PC-9 (cell line): ENCODE measurements at regions not wholly inside any gene's neighbourhood (a gene's known extent, or its start where the extent isn't known, plus 50 kb on each side); places are given as distances from the start of the nearest gene placed in this dataset.

Source experiments
- BruUV-seq: library from RNA; stranded (reverse); fragments of 400-500 nt; replicated peaks from 2 replicates; lab custom pipeline; 2021; lab: Mats Ljungman, UMichigan
- CTCF ChIA-PET: fragments of 300-600 bp; sonication (Branson Sonifier 250); formaldehyde crosslinking; loops from one replicate; lab custom pipeline; 2022; ENCODE audit warnings: antibody characterized with exemption; lab: Charles Lee
- POLR2A ChIA-PET: fragments of 300-600 bp; sonication (Branson Sonifier 250); formaldehyde crosslinking; loops from one replicate; lab custom pipeline; 2022; ENCODE audit warnings: antibody characterized with exemption; ENCODE audit not compliant: unreplicated experiment; lab: Charles Lee
- DNase-seq, 2 experiments: peaks; one replicate each; pipeline versions ENCODE4 v3.0.0 to v3.0.0-alpha.2; 2015 to 2022; ENCODE audit warnings: mixed read lengths in 1 of 2
- H2AFZ ChIP-seq: fragments of 200-600 bp; sonication (generic); 2 replicates; pipeline ENCODE4 v1.8.1; 2017; ENCODE audit warnings: antibody characterized with exemption
- H3F3A ChIP-seq: fragments of 200-600 bp; sonication (generic); 2 replicates; pipeline ENCODE4 v1.8.1; 2017; ENCODE audit warnings: antibody characterized with exemption, mild to moderate bottlenecking, low read depth; ENCODE audit not compliant: insufficient read depth
- H3K27ac ChIP-seq: fragments of 200-600 bp; sonication (generic); 2 replicates; pipeline ENCODE4 v1.6.1; 2016; ENCODE audit warnings: mixed run types
- H3K27me3 ChIP-seq: fragments of 200-600 bp; sonication (generic); 2 replicates; pipeline ENCODE4 v1.6.1; 2016; ENCODE audit warnings: low read depth, mixed run types; ENCODE audit not compliant: insufficient read depth
- H3K36me3 ChIP-seq: fragments of 200-600 bp; sonication (generic); 2 replicates; pipeline ENCODE4 v1.6.1; 2016; ENCODE audit warnings: low read depth, mixed run types
- H3K4me1 ChIP-seq: fragments of 200-600 bp; sonication (generic); replicated peaks from 2 replicates; pipeline ENCODE4 v1.6.1; 2016; ENCODE audit warnings: mixed run types; ENCODE audit not compliant: insufficient read depth
- H3K4me2 ChIP-seq: fragments of 200-600 bp; sonication (generic); 2 replicates; pipeline ENCODE4 v1.6.1; 2017; ENCODE audit warnings: mixed run types
- H3K4me3 ChIP-seq: fragments of 200-600 bp; sonication (generic); 2 replicates; pipeline ENCODE4 v1.6.1; 2016; ENCODE audit warnings: mixed run types
- H3K79me2 ChIP-seq: fragments of 200-600 bp; sonication (generic); 2 replicates; pipeline ENCODE4 v1.6.1; 2017; ENCODE audit warnings: low read depth, mixed run types
- H3K9me2 ChIP-seq: fragments of 200-600 bp; sonication (generic); 2 replicates; pipeline ENCODE4 v1.8.1; 2017; ENCODE audit warnings: mild to moderate bottlenecking; ENCODE audit not compliant: insufficient read depth
- H3K9me3 ChIP-seq: fragments of 200-600 bp; sonication (generic); 2 replicates; pipeline ENCODE4 v1.8.1; 2016; ENCODE audit warnings: low read depth; ENCODE audit not compliant: insufficient read depth
- H4K20me1 ChIP-seq: fragments of 200-600 bp; sonication (generic); 2 replicates; pipeline ENCODE4 v1.8.1; 2017; ENCODE audit not compliant: insufficient read depth
- EZH2 ChIP-seq: fragments of 200-600 bp; sonication (generic); IDR thresholded peaks from 2 replicates; pipeline ENCODE4 v1.8.0; 2017; ENCODE audit warnings: antibody characterized with exemption, low read depth
- intact Hi-C: fragments of 100-400 bp; cut with micrococcal nuclease; formaldehyde crosslinking; loops from one replicate; pipeline ENCODE4 v1.10.0; 2022; ENCODE audit not compliant: unreplicated experiment
- TF ChIP-seq, protein P1 (sequence below): fragments of 200-600 bp; sonication (generic); conservative IDR thresholded peaks from 2 replicates; pipeline ENCODE4 v1.6.1; 2017; ENCODE audit warnings: mixed run types, antibody characterized with exemption, mild to moderate bottlenecking, moderate library complexity

DNA sequence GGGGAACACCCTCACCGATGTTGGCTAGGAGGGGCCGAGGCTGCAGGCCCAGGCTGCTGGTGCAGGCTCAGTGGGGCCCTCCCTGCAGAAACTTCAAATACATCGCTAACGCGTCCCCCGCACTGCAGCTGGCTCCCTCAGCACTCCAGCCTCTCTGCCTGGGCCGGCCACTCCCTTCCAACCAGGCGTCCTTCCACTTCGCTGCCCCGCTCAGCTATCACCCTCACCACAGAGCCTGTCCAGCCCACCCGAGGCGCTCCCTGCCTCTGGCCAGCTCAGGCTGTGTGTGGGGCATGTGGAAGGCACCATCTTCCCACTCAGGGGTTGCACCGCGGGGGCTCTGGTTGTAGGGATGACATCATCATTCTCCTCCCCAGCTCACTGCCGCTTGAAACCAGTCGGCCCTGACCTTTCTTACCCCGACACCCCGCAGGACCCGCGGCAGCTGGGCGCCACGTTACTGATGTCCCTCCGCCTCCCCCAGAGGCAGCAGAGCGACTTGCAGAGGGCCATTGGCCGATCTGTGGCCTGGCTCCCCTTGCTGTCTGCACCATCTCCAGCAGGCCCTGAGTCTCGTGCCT lies 199.9 kb upstream of the RTL1 start:
- no peaks in the 10 kb centered on the region for H3K27me3 ChIP-seq
- H3K27ac ChIP-seq: no peak overlapping the region
- H3K4me3 ChIP-seq: no peak overlapping the region
- no peaks in the 10 kb centered on the region for H3K9me2 ChIP-seq
- no peaks in the 10 kb centered on the region for H3F3A ChIP-seq
- intact Hi-C loops: no loop called here
- no peaks in the 10 kb centered on the region; the same call in 1 of the 2 replicates for H3K9me3 ChIP-seq
- DNase-seq: no peak
- H3K4me1 ChIP-seq: 0 out of 2 replicates have a peak, but pooled peaks cover 4% of the 10 kb centered on the region
- ChIA-PET CTCF (no interaction called here), POLR2A (no interaction called here)
- no peaks in the 10 kb centered on the region for H4K20me1 ChIP-seq
- no peaks in the 10 kb centered on the region for H3K36me3 ChIP-seq
- no peak for TF ChIP-seq EZH2
- TF ChIP-seq, protein P1, sequence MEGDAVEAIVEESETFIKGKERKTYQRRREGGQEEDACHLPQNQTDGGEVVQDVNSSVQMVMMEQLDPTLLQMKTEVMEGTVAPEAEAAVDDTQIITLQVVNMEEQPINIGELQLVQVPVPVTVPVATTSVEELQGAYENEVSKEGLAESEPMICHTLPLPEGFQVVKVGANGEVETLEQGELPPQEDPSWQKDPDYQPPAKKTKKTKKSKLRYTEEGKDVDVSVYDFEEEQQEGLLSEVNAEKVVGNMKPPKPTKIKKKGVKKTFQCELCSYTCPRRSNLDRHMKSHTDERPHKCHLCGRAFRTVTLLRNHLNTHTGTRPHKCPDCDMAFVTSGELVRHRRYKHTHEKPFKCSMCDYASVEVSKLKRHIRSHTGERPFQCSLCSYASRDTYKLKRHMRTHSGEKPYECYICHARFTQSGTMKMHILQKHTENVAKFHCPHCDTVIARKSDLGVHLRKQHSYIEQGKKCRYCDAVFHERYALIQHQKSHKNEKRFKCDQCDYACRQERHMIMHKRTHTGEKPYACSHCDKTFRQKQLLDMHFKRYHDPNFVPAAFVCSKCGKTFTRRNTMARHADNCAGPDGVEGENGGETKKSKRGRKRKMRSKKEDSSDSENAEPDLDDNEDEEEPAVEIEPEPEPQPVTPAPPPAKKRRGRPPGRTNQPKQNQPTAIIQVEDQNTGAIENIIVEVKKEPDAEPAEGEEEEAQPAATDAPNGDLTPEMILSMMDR: no peak
- H2AFZ ChIP-seq: no peak overlapping the region
- BruUV-seq: no TSS peak
- no peak overlapping the region for H3K4me2 ChIP-seq
- no peaks in the 10 kb centered on the region for H3K79me2 ChIP-seq

GRCh38 chr14:101104485-101104884 lies 201.0 kb upstream of the RTL1 start:
- Histone ChIP-seq H3K4me1 (0 out of 2 replicates have a peak, but pooled peaks cover 4% of the 10 kb centered on the region), H3K79me2 (no peaks in the 10 kb centered on the region), H3K9me2 (no peaks in the 10 kb centered on the region), H3K27ac (no peak overlapping the region), H3K36me3 (no peaks in the 10 kb centered on the region), H3K4me2 (no peak overlapping the region), H4K20me1 (no peaks in the 10 kb centered on the region), H3K9me3 (no peaks in the 10 kb centered on the region), H3F3A (no peaks in the 10 kb centered on the region), H3K4me3 (no peak overlapping the region), H2AFZ (no peak overlapping the region), H3K27me3 (no peaks in the 10 kb centered on the region)
- TF ChIP-seq, protein P1: no peak
- TF ChIP-seq EZH2: no peak
- DNase-seq: no peak
- intact Hi-C loops: no loop called here
- CTCF ChIA-PET: no interaction called here
- POLR2A ChIA-PET: no interaction called here
- no TSS peak for BruUV-seq

DNA sequence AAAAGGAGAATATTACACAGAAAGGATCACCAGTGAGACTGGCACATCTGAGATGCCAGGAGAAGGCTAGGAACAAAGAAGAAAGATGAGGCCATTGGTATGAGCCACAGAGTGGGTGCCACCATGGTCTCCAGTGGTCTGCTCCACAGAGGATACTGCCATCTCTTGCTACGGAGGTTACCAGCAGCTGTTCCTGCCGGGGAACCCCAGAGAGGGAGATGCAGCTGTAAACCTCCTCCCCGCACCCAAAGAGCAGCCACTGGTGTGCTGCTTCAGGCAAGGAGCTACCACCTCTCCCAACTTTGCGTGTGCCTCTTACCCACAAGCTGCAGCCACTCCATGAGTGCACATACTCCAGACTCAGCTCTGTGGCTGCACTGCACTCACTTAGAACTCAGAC lies 201.5 kb upstream of the RTL1 start:
- TF ChIP-seq, protein P1: no peak
- no peak for TF ChIP-seq EZH2
- no peak overlapping the region for H2AFZ ChIP-seq
- H3K27ac ChIP-seq: no peak overlapping the region
- H3K79me2 ChIP-seq: no peaks in the 10 kb centered on the region
- H3K4me1 ChIP-seq: 0 out of 2 replicates have a peak, but pooled peaks cover 4% of the 10 kb centered on the region
- no TSS peak for BruUV-seq
- H3K27me3 ChIP-seq: no peaks in the 10 kb centered on the region
- intact Hi-C loops: no loop called here
- DNase-seq: no peak
- no peaks in the 10 kb centered on the region for H4K20me1 ChIP-seq
- H3K4me2 ChIP-seq: no peak overlapping the region
- CTCF ChIA-PET: no interaction called here
- H3K9me3 ChIP-seq: no peaks in the 10 kb centered on the region
- POLR2A ChIA-PET: no interaction called here
- H3K36me3 ChIP-seq: no peaks in the 10 kb centered on the region
- no peaks in the 10 kb centered on the region for H3K9me2 ChIP-seq
- no peak overlapping the region for H3K4me3 ChIP-seq
- no peaks in the 10 kb centered on the region for H3F3A ChIP-seq
